ENCODE measurements at regions not wholly inside any gene's neighbourhood (a gene's known extent, or its start where the extent isn't known, plus 50 kb on each side); places are given as distances from the start of the nearest gene placed in this dataset.

GRCh38 chr13:106802917-106803316 is 235.0 kb upstream of the ARGLU1 start:
- no peak for DNase-seq (ENCODE audit: low read depth in 4 of 4, low spot score in 2 of 4)

- no peak for DNase-seq (ENCODE audit: low read depth in 4 of 4, low spot score in 2 of 4)
Observed at GRCh38 chr13:106799781-106800335, 231.9 kb upstream of the ARGLU1 start.

DNA sequence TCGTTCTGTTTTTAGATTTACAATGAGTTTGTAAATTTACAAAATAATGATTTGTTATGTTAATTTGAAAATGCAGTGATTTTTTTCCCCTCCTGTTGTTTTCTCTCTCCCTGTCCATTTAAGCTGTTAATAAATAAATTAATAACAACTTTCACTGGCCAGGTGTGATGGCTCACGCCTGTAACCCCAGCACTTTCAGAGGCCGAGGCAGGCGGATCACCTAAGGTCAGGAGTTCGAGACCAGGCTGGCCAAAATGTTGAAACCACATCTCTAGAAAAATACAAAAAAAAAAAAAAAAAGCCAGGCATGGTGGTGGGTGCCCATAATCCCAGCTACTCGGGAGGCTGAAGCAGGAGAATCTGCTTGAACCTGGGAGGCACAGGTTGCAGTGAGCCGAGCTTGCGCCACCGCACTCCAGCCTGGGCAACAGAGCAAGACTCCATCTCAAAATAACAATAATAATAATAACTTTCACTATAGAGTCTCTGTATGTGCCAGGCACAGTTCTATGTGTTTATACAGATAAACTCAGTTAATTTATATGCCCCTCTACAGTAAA is 229.2 kb upstream of the ARGLU1 start:
- DNase-seq (ENCODE audit: low read depth in 4 of 4, low spot score in 2 of 4): no peak

GRCh38 chr13:106796280-106797047 is 228.5 kb upstream of the ARGLU1 start:
- DNase-seq (ENCODE audit: low read depth in 4 of 4, low spot score in 2 of 4): no peak

- DNase-seq (ENCODE audit: low read depth in 4 of 4, low spot score in 2 of 4): no peak
Observed at GRCh38 chr13:106795847-106796246, 227.9 kb upstream of the ARGLU1 start.

- no peak for DNase-seq (ENCODE audit: low read depth in 4 of 4, low spot score in 2 of 4)
Observed at GRCh38 chr13:106794117-106794516, 226.2 kb upstream of the ARGLU1 start.

- DNase-seq (ENCODE audit: low read depth in 4 of 4, low spot score in 2 of 4): no peak
Observed at GRCh38 chr13:106789911-106790310, 222.0 kb upstream of the ARGLU1 start.

DNA sequence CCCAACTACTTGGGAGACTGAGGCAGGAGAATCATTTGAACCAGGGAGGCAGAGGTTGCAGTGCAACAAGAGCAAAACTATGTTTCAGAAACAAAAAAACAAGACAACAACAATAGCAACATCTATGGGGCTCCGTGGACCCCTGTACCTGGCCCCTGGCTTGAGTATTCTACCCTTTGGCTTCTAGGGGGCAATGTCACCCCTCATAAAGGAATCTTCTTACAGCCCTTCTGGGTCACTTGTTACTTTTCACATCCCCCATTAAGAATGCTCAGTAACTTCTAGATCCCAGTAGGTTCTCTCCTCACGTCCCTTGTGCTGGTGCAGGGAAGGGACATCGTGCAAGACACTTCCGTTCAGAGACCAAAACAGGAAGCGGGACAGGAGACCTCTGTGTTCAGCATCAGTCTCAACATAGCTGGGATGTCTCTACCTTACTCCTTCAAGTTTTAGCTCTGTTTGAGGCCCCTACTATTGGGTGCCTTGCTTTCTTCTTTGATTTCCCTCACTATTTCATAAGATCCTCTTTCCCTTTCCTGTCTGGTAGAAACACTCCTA is 218.1 kb upstream of the ARGLU1 start:
- DNase-seq (ENCODE audit: low read depth in 4 of 4, low spot score in 2 of 4): no peak

DNA sequence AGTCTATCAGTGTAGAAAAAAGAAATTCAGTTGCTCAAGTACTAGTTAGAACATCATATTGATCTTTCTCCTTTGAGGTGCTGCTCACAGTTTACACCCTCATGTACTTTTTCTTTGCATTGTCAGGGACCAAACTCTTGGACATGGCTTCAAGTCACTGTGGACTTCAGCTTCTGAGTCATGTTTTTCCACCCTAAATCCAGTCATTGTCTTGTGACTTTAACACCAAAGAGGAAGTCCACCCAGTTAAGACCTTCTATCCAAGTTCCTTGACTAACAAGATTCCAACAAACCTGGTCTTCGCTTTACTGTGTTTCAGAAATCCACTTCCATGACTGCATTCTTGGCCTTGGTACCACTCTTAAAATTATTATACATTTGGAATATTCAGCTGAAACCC is 206.7 kb upstream of the ARGLU1 start:
- DNase-seq (ENCODE audit: low read depth in 4 of 4, low spot score in 2 of 4): no peak

GRCh38 chr13:106772006-106772601 is 204.2 kb upstream of the ARGLU1 start:
- no peak for DNase-seq (ENCODE audit: low read depth in 4 of 4, low spot score in 2 of 4)

- peak in 1 of 4 donors; percentile 20 for DNase-seq (ENCODE audit: low read depth in 4 of 4, low spot score in 2 of 4)
Observed at GRCh38 chr13:106768991-106769390, 201.1 kb upstream of the ARGLU1 start.

DNA sequence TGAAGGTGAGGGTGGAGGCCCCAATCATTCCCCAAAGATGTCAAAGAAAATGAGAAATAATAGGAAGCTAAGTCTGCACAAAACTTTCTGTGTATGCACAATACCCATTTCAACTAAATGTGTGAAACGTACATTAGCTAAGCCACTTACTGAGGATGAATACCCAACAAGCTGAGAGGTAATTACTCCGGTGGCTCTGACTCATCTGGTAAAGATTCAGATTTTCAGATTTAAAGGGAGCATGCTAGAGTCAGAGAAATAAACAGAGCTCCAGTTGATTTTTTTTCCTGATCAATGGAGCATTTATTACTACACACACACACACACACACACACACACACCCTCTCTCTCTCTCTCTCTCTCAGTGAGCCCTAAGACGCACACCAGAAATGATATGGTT is 194.8 kb upstream of the ARGLU1 start:
- no peak for DNase-seq (ENCODE audit: low read depth in 4 of 4, low spot score in 2 of 4)

GRCh38 chr13:106756446-106756845 is 188.5 kb upstream of the ARGLU1 start:
- DNase-seq (ENCODE audit: low read depth in 4 of 4, low spot score in 2 of 4): no peak

GRCh38 chr13:106755542-106755941 is 187.6 kb upstream of the ARGLU1 start:
- DNase-seq (ENCODE audit: low read depth in 4 of 4, low spot score in 2 of 4): no peak

GRCh38 chr13:106753251-106753650 is 185.3 kb upstream of the ARGLU1 start:
- peak in 1 of 4 donors; percentile 20 for DNase-seq (ENCODE audit: low read depth in 4 of 4, low spot score in 2 of 4)

DNA sequence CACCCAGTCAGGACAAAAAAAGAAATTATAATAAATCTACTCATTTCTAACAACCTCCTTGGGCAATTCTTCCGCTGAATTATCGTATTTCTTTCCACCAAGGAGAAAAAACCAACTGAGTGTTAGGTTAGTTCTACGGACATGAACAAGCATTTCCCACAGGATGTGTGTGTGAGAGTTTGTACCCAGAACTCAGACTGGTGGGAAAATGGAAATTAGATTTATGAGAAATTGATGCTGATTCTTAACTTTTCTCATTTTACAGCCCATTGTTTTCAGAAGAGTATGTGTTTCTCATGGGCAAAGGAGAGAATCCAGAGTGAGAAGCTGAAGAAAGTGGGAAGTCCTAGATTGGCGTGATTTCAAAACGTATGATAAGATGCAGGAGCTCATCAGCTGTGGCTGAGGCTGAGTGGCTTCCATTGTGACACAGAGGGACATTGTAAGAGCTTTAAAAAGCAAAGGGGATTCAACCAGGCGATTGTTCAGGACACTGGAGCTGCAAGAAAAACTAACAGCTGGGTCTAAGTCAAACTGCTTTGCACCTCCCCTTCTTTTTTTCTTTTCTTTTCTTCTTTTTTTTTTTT is 184.7 kb upstream of the ARGLU1 start:
- no peak for DNase-seq (ENCODE audit: low read depth in 4 of 4, low spot score in 2 of 4)

- DNase-seq (ENCODE audit: low read depth in 4 of 4, low spot score in 2 of 4): no peak
Observed at GRCh38 chr13:106748785-106749184, 180.8 kb upstream of the ARGLU1 start.

DNA sequence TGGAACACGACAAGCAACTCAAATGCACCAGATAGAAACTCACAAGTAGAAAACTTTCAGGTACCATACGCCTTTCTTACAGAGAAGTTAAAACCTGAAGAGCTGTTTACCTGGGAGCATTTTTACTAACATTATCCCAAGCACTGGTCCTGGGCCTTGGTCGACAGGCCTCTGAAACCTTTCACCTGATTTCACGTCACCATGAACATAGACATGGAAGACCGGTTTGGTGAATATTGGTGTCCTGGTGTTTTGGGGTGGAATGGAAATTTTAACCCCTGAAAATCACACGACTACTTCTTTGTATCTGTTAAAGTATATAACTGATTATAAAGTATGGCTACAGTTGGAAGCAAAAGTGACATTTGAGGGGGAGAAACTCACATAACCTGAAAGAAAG is 176.6 kb upstream of the ARGLU1 start:
- no peak for DNase-seq (ENCODE audit: low read depth in 4 of 4, low spot score in 2 of 4)

- DNase-seq (ENCODE audit: low read depth in 4 of 4, low spot score in 2 of 4): no peak
Observed at GRCh38 chr13:106738186-106738678, 170.3 kb upstream of the ARGLU1 start.

DNA sequence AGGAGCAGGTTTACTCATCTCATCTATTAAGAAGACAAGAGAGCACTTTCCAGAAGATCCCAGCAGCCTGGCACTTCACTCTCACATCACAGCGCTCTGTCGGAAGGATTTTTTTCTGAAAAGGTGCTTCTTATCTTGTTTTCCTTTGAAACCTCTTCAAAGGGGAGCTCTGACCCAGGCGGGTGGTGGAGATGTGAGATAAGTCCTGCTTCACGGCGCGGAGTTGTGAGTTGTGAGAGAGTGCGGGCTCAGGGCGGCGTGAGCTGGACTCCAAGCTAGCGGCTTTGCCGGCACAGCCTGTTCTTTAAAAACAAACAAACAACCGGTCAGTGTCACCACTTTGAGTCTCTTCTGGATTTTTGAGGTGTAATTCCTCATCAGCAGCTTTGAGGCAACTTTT is 169.0 kb upstream of the ARGLU1 start:
- no peak for DNase-seq (ENCODE audit: low read depth in 4 of 4, low spot score in 2 of 4)

DNA sequence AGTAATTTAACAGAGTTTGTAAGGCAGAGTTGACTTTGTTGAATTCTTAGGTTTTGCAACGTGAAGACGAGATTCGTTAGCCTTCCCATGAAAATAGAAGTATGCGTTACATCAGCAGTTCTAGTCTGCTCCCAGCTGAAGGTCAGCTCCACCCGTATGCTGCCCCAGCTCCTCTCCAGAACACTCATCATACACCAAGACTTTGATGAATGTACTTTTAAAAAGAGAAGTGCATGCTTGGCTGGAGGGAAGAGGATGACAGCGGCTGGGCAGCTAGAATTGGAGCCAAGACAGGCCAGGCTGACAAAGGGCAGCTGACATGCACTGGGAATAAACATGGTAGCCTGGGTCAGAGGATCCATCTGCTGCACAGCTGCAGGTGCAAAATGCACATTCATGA is 166.3 kb upstream of the ARGLU1 start:
- DNase-seq (ENCODE audit: low read depth in 4 of 4, low spot score in 2 of 4): no peak
